ENCODE measurements at regions not wholly inside any gene's neighbourhood (a gene's known extent, or its start where the extent isn't known, plus 50 kb on each side); places are given as distances from the start of the nearest gene placed in this dataset.

DNA sequence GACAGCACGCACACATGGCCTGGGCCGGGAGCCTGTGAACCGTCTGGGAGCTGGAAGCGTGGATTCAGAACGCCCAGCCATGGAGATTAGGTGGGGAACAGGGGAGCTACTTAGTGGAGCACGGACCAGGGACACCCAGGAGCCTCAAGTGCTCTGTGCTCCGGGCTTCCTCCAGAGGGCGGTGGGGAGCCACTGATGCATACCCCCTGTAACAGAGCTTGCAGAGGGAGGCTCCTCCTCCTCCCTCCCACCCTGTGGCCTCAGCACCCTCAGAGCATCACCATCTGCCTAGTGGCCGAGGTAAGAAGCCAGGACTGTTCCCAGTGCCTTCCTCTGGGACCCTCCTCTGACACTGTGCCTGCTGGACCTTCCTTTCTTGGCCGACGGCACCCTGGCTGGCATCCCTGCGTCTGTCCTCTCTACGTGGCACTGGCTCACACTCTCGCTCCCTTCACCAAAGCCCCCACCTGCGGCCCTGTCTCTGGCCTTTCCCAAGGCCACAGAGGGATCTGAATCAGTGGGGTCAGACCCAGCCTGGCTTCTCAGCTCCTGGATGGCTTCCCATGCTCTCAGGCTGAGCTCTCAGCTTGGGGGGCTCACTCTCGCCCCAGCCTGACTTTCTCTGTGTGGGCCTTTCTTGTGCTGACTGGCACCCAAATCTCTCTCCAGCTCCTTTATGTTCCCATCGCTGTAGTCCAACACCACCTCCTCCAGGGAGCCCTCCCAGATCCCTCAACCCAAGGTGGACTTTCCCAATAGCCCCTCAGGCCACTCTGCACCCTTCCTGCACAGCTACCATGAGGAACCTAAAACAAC, 780.9 kb downstream of the BRD1 start:
- TF ChIP-seq, protein P1, sequence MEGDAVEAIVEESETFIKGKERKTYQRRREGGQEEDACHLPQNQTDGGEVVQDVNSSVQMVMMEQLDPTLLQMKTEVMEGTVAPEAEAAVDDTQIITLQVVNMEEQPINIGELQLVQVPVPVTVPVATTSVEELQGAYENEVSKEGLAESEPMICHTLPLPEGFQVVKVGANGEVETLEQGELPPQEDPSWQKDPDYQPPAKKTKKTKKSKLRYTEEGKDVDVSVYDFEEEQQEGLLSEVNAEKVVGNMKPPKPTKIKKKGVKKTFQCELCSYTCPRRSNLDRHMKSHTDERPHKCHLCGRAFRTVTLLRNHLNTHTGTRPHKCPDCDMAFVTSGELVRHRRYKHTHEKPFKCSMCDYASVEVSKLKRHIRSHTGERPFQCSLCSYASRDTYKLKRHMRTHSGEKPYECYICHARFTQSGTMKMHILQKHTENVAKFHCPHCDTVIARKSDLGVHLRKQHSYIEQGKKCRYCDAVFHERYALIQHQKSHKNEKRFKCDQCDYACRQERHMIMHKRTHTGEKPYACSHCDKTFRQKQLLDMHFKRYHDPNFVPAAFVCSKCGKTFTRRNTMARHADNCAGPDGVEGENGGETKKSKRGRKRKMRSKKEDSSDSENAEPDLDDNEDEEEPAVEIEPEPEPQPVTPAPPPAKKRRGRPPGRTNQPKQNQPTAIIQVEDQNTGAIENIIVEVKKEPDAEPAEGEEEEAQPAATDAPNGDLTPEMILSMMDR (IDR thresholded peaks at IDR 0.05; ENCODE audit: low read depth, low read length), result peak; percentile 80
- no peak for TF ChIP-seq POLR2A (IDR thresholded peaks at IDR 0.05; ENCODE audit: extremely low read depth, insufficient read length)
- TF ChIP-seq MYC (IDR thresholded peaks at IDR 0.05; ENCODE audit: low read depth, low read length), result no peak

All from NB4 (cell line).